K562 (cell line): ENCODE measurements at regions not wholly inside any gene's neighbourhood (a gene's known extent, or its start where the extent isn't known, plus 50 kb on each side); places are given as distances from the start of the nearest gene placed in this dataset.

Source experiments
- CBFA2T3 ChIP-seq: fragments of 450-650 bp; IDR thresholded peaks from 2 replicates; pipeline ENCODE4 v1.6.1; 2017
- IRF9 ChIP-seq: fragments of 450-650 bp; IDR thresholded peaks from 2 replicates; pipeline ENCODE4 v1.6.1; 2016; ENCODE audit warnings: missing biosample characterization, missing genetic modification characterization
- SREBF1 ChIP-seq: fragments of 150-350 bp; IDR thresholded peaks from 2 replicates; pipeline ENCODE4 v1.6.1; 2014; ENCODE audit warnings: antibody characterized with exemption, low read depth, low read length, borderline replicate concordance

- TF ChIP-seq SREBF1 (no peak), IRF9 (tag) (no peak), CBFA2T3 (no peak)
Measured at GRCh38 chr15:39321977-39322376, 258.9 kb upstream of the THBS1 start.
